ENCODE measurements at regions not wholly inside any gene's neighbourhood (a gene's known extent, or its start where the extent isn't known, plus 50 kb on each side); places are given as distances from the start of the nearest gene placed in this dataset.
A peak's percentile ranks its signal among the peaks of the same experiment; 100 is the strongest.

GRCh38 chr2:121818546-121818945 is 63.1 kb downstream of the TSN start:
- peak; percentile 31 for DNase-seq (ENCODE audit: low read depth)
- H3K4me3 ChIP-seq (ENCODE audit: low read depth, low read length): no peak overlapping the region
- TF ChIP-seq MYC (IDR thresholded peaks at IDR 0.05; ENCODE audit: low read depth, low read length): no peak
- no peak for TF ChIP-seq MAX (IDR thresholded peaks at IDR 0.05; ENCODE audit: low read depth, low read length)
- no peak for TF ChIP-seq CTCF (IDR thresholded peaks at IDR 0.05; ENCODE audit: low read depth, low read length)
- no peak for TF ChIP-seq POLR2A (IDR thresholded peaks at IDR 0.05; ENCODE audit: extremely low read depth, insufficient read length)

- DNase-seq (ENCODE audit: low read depth): no peak
- H3K4me3 ChIP-seq (ENCODE audit: low read depth, low read length): no peak overlapping the region
- TF ChIP-seq MYC (IDR thresholded peaks at IDR 0.05; ENCODE audit: low read depth, low read length) (no peak), MAX (IDR thresholded peaks at IDR 0.05; ENCODE audit: low read depth, low read length) (no peak), POLR2A (IDR thresholded peaks at IDR 0.05; ENCODE audit: extremely low read depth, insufficient read length) (no peak), CTCF (IDR thresholded peaks at IDR 0.05; ENCODE audit: low read depth, low read length) (no peak)
Observed at GRCh38 chr2:121819846-121820245, 64.4 kb downstream of the TSN start.

GRCh38 chr2:121821476-121822158 is 66.2 kb downstream of the TSN start:
- no peak for TF ChIP-seq POLR2A (IDR thresholded peaks at IDR 0.05; ENCODE audit: extremely low read depth, insufficient read length)
- no peak for TF ChIP-seq MYC (IDR thresholded peaks at IDR 0.05; ENCODE audit: low read depth, low read length)
- TF ChIP-seq CTCF (IDR thresholded peaks at IDR 0.05; ENCODE audit: low read depth, low read length): no peak
- TF ChIP-seq MAX (IDR thresholded peaks at IDR 0.05; ENCODE audit: low read depth, low read length): no peak
- no peak overlapping the region for H3K4me3 ChIP-seq (ENCODE audit: low read depth, low read length)
- DNase-seq (ENCODE audit: low read depth): no peak

- no peak for TF ChIP-seq POLR2A (IDR thresholded peaks at IDR 0.05; ENCODE audit: extremely low read depth, insufficient read length)
- no peak for TF ChIP-seq CTCF (IDR thresholded peaks at IDR 0.05; ENCODE audit: low read depth, low read length)
- TF ChIP-seq MAX (IDR thresholded peaks at IDR 0.05; ENCODE audit: low read depth, low read length): no peak
- no peak for TF ChIP-seq MYC (IDR thresholded peaks at IDR 0.05; ENCODE audit: low read depth, low read length)
- no peak overlapping the region for H3K4me3 ChIP-seq (ENCODE audit: low read depth, low read length)
Observed at GRCh38 chr2:121824264-121824663, 68.8 kb downstream of the TSN start.

GRCh38 chr2:121825003-121825950 is 69.8 kb downstream of the TSN start:
- no peak overlapping the region for H3K4me3 ChIP-seq (ENCODE audit: low read depth, low read length)
- no peak for TF ChIP-seq MYC (IDR thresholded peaks at IDR 0.05; ENCODE audit: low read depth, low read length)
- TF ChIP-seq MAX (IDR thresholded peaks at IDR 0.05; ENCODE audit: low read depth, low read length): no peak
- TF ChIP-seq POLR2A (IDR thresholded peaks at IDR 0.05; ENCODE audit: extremely low read depth, insufficient read length): no peak
- TF ChIP-seq CTCF (IDR thresholded peaks at IDR 0.05; ENCODE audit: low read depth, low read length): no peak
- DNase-seq (ENCODE audit: low read depth): no peak

More at GRCh38 chr2:121824264-121824663, 68.8 kb downstream of the TSN start:
- DNase-seq (ENCODE audit: low read depth): no peak
